Type B pancreatic cell (in vitro differentiated cells): ENCODE measurements at regions not wholly inside any gene's neighbourhood (a gene's known extent, or its start where the extent isn't known, plus 50 kb on each side); places are given as distances from the start of the nearest gene placed in this dataset.

Experiments
- DNase-seq: peaks from one replicate; pipeline ENCODE4 v3.0.0; 2021; ENCODE audit warnings: mixed read lengths; ENCODE audit not compliant: unreplicated experiment; ENCODE audit errors: extremely low spot score
- H3K27ac Mint-ChIP-seq: 2 replicates; pipeline ENCODE4 v1.8.0; 2021; ENCODE audit warnings: mild to moderate bottlenecking, mixed read lengths
- H3K27me3 Mint-ChIP-seq: 2 replicates; pipeline ENCODE4 v1.8.0; 2021; ENCODE audit warnings: mixed read lengths
- H3K36me3 Mint-ChIP-seq: 2 replicates; pipeline ENCODE4 v1.8.0; 2021; ENCODE audit warnings: mixed read lengths
- H3K4me1 Mint-ChIP-seq: one replicate; pipeline ENCODE4 v1.8.0; 2021; ENCODE audit warnings: mixed read lengths; ENCODE audit not compliant: unreplicated experiment
- H3K4me3 Mint-ChIP-seq: 2 replicates; pipeline ENCODE4 v1.8.0; 2021; ENCODE audit warnings: mild to moderate bottlenecking, mixed read lengths
- H3K9me3 Mint-ChIP-seq: 2 replicates; pipeline ENCODE4 v1.8.0; 2021; ENCODE audit warnings: mixed read lengths
- TF ChIP-seq, protein P1 (sequence below): fragments of 200-600 bp; sonication (generic); conservative IDR thresholded peaks from 2 replicates; pipeline ENCODE4 v1.5.0; 2021; ENCODE audit warnings: antibody characterized with exemption, mild to moderate bottlenecking

DNA sequence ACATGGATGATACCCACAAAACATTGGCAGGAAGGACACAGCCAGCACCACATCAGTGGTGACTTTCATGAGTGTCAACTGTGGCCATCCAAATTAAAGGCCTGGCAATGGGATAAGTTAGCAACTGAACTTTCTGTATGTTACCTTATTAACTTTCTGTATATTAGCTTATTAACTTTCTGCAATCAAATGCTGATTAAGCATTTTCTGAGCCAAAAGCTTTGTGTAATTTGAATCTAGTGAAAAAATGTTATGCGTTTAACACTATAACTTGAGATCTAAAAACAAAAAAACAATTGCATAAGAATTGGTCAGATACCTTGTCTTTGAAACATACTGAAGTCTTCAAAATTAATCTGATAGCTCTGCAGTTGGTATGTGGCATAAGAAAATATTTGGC, 159.3 kb downstream of the ZNF33B start:
- Mint-ChIP-seq H3K9me3 (peaks cover 7% of the 10 kb centered on the region), H3K27me3 (no peaks in the 10 kb centered on the region), H3K27ac (no peak overlapping the region), H3K36me3 (no peaks in the 10 kb centered on the region), H3K4me1 (no peaks in the 10 kb centered on the region), H3K4me3 (no peak overlapping the region)
- TF ChIP-seq, protein P1, sequence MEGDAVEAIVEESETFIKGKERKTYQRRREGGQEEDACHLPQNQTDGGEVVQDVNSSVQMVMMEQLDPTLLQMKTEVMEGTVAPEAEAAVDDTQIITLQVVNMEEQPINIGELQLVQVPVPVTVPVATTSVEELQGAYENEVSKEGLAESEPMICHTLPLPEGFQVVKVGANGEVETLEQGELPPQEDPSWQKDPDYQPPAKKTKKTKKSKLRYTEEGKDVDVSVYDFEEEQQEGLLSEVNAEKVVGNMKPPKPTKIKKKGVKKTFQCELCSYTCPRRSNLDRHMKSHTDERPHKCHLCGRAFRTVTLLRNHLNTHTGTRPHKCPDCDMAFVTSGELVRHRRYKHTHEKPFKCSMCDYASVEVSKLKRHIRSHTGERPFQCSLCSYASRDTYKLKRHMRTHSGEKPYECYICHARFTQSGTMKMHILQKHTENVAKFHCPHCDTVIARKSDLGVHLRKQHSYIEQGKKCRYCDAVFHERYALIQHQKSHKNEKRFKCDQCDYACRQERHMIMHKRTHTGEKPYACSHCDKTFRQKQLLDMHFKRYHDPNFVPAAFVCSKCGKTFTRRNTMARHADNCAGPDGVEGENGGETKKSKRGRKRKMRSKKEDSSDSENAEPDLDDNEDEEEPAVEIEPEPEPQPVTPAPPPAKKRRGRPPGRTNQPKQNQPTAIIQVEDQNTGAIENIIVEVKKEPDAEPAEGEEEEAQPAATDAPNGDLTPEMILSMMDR: no peak
- DNase-seq: no peak

DNA sequence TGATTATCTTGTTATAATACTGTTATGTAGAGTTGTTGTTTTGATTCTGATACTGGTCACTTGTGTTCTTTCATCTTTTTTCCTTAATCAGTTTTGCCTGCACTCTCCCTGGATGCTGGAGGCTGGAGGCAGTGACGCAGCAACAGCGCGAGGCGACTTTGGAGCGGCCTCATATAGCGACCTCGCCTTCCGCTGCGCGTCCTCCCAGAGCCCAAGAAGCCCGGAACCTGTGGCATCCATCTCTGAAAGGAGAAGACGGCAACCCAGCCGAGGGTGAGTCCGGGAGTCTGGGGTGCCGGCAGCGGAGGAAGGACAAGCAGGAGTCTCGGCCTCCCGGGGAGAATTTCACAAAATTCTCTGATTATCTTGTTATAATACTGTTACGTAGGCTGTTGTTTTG, 161.2 kb downstream of the ZNF33B start:
- Mint-ChIP-seq H3K36me3 (no peaks in the 10 kb centered on the region), H3K4me1 (no peaks in the 10 kb centered on the region), H3K4me3 (no peak overlapping the region), H3K27me3 (no peaks in the 10 kb centered on the region), H3K27ac (no peak overlapping the region), H3K9me3 (no peaks in the 10 kb centered on the region)
- no peak for DNase-seq
- TF ChIP-seq, protein P1: no peak

DNA sequence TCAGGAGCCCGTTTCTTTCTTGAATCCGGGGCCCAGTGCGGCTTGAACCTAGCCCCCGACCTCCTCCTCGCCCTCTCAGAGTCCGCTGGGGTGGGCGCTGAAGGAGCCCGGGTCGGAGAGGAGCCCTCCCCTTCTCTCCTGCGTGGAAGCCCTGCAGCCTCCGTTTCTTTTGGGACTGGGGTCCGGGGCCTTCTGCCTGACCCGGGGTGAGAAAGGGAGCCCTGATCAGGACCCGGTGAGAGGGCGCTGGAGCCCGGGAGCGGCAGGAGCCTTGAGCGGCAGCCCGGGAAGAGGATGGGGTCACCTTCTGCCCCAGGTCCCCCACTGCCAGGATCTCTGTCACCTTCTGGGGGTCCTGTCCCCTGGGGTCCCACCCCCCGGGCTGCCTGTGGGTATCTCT, 162.3 kb downstream of the ZNF33B start:
- DNase-seq: no peak
- Mint-ChIP-seq H3K9me3 (no peaks in the 10 kb centered on the region), H3K27me3 (no peaks in the 10 kb centered on the region), H3K27ac (no peak overlapping the region), H3K4me1 (no peaks in the 10 kb centered on the region), H3K4me3 (no peak overlapping the region), H3K36me3 (no peaks in the 10 kb centered on the region)
- TF ChIP-seq, protein P1: no peak

DNA sequence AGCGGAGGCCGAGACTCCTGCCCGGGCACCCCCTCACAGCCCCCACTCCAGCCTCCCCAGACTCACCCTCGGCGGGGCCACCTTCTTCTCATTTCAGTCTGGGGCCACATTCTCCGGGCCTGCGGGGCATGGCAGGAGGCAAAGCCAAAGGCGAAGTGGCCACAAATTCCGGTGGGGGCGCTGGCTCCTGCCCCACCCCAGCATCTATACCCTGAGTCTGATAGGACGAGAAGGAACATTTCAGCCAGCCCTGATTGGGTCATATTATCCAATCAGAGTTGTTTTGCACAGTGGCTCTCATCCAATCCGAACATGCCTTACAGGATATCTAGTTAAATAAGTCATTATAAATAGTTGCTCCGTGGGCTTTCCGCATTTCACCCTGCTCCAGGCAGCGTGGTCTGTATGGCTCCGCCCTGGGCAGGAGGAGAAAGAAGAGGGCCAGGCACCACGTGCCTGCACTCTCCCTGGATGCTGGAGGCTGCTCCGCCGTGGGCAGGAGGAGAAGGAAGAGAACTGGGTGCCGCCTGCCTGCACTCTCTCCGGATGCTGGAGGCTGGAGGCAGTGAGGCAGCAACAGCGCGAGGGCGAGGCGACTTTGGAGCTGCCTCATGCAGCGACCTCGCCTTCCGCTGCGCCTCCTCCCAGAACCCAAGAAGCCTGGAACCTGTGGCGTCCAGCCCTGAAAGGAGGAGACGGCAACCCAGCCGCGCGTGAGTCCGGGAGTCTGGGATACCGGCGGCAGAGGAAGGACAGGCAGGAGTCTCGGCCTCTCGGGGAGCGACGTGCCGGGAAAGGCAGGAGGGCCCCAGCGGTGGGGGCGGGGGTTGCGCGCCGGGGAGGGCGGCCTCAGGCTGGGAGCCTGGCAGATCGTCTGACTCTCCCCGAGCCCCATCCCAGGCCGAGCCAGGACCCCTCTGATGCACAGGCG, 162.9 kb downstream of the ZNF33B start:
- TF ChIP-seq, protein P1: no peak
- no peaks in the 10 kb centered on the region for H3K27me3 Mint-ChIP-seq
- H3K4me1 Mint-ChIP-seq: no peaks in the 10 kb centered on the region
- H3K4me3 Mint-ChIP-seq: no peak overlapping the region
- H3K36me3 Mint-ChIP-seq: no peaks in the 10 kb centered on the region
- no peaks in the 10 kb centered on the region for H3K9me3 Mint-ChIP-seq
- H3K27ac Mint-ChIP-seq: no peak overlapping the region
- DNase-seq: no peak

DNA sequence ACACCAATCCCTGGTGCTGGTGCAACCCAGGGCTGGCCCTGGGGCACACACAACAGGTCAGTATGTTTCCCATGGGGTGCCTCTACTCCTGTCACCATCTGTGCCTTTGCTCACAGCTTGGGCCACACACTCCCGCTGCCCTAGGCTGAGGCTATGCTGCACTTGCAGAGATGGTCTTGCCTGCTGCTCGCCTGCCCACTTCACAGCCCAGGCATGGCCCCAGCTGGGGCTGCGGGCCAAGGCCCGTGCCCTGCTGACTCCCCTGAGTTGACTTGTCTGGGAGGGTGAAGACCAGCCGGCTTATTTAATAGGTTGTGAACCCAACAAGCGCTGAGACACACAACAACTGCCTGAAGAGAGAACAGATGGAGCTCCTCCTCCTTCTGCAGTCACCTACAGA, 184.1 kb downstream of the ZNF33B start:
- Mint-ChIP-seq H3K27me3 (no peaks in the 10 kb centered on the region), H3K36me3 (no peaks in the 10 kb centered on the region), H3K27ac (no peak overlapping the region), H3K4me1 (no peaks in the 10 kb centered on the region), H3K9me3 (peaks cover 10% of the 10 kb centered on the region), H3K4me3 (no peak overlapping the region)
- TF ChIP-seq, protein P1: no peak
- DNase-seq: no peak
